Ovary (tissue), 3 donors: ENCODE measurements at regions not wholly inside any gene's neighbourhood (a gene's known extent, or its start where the extent isn't known, plus 50 kb on each side); places are given as distances from the start of the nearest gene placed in this dataset.

Source experiments
- EP300 ChIP-seq: sonication (generic); formaldehyde crosslinking; IDR thresholded peaks from one replicate; pipeline ENCODE4 v1.6.1; 2017; ENCODE audit warnings: antibody characterized with exemption
- POLR2A ChIP-seq: fragments of 450-650 bp; IDR thresholded peaks from one replicate; pipeline ENCODE4 v1.6.1; 2017; ENCODE audit warnings: antibody characterized with exemption, mild to moderate bottlenecking, moderate library complexity
- TF ChIP-seq, protein P1 (sequence below), 3 donors: fragments of 450-650 bp in 2 of 3; fragments of 200-600 bp in 1 of 3; IDR thresholded peaks; one replicate each; pipeline versions ENCODE4 v1.5.1 to v1.8.0; 2016 to 2022; ENCODE audit warnings: antibody characterized with exemption in 3 of 3, mild to moderate bottlenecking in 1 of 3
- donor health status: DM: no; HTN: no; CAD: no.

GRCh38 chr5:104903941-104904340 lies 1341.4 kb upstream of the NUDT12 start:
- TF ChIP-seq, protein P1, sequence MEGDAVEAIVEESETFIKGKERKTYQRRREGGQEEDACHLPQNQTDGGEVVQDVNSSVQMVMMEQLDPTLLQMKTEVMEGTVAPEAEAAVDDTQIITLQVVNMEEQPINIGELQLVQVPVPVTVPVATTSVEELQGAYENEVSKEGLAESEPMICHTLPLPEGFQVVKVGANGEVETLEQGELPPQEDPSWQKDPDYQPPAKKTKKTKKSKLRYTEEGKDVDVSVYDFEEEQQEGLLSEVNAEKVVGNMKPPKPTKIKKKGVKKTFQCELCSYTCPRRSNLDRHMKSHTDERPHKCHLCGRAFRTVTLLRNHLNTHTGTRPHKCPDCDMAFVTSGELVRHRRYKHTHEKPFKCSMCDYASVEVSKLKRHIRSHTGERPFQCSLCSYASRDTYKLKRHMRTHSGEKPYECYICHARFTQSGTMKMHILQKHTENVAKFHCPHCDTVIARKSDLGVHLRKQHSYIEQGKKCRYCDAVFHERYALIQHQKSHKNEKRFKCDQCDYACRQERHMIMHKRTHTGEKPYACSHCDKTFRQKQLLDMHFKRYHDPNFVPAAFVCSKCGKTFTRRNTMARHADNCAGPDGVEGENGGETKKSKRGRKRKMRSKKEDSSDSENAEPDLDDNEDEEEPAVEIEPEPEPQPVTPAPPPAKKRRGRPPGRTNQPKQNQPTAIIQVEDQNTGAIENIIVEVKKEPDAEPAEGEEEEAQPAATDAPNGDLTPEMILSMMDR (IDR thresholded peaks at IDR 0.05), result no peak
- TF ChIP-seq POLR2A (no peak), EP300 (no peak)
